ENCODE measurements at regions not wholly inside any gene's neighbourhood (a gene's known extent, or its start where the extent isn't known, plus 50 kb on each side); places are given as distances from the start of the nearest gene placed in this dataset.

DNA sequence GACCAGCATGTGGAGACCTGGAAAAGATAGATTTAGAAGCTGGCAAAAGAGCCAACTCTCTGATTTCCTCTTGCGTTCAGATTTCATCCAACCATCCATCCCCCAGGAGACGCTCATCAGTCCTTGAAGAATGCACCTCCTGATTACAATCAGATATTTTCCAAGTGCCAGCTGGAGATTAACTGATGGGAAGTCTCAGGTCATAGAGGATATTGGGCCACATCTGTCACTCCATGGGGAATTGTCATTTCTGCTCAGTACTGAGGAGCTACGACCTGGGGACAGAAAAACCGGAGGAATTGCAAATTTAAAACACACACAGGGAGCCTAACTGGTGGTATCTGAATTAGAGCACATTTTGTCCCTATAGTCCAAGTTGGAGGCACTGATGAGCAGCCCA lies 496.2 kb upstream of the SULF2 start:
- Histone ChIP-seq H3K4me3 (ENCODE audit: low read length) (no peak overlapping the region), H3K4me1 (ENCODE audit: insufficient read depth, low read length) (no peaks in the 10 kb centered on the region), H3K27ac (ENCODE audit: low read depth, low read length) (no peak overlapping the region), H3K27me3 (ENCODE audit: insufficient read depth, low read length, poor library complexity, severe bottlenecking) (no peaks in the 10 kb centered on the region), H3K36me3 (ENCODE audit: insufficient read depth, low read length) (no peaks in the 10 kb centered on the region), H3K9me3 (ENCODE audit: low read length) (no peaks in the 10 kb centered on the region)
- Mint-ChIP-seq H3K4me3 (no peak overlapping the region), H3K9me3 (peaks cover 0 to 3% (median 0%) of the 10 kb centered on the region in 5 donors), H3K4me1 (no peaks in the 10 kb centered on the region), H3K27me3 (peaks cover 10 to 50% of the 10 kb centered on the region in 2 donors), H3K27ac (no peak overlapping the region), H3K36me3 (no peaks in the 10 kb centered on the region)
- ChIA-PET POLR2A (no interaction called here), CTCF (no interaction called here)
- DNase-seq, result no peak

DNA sequence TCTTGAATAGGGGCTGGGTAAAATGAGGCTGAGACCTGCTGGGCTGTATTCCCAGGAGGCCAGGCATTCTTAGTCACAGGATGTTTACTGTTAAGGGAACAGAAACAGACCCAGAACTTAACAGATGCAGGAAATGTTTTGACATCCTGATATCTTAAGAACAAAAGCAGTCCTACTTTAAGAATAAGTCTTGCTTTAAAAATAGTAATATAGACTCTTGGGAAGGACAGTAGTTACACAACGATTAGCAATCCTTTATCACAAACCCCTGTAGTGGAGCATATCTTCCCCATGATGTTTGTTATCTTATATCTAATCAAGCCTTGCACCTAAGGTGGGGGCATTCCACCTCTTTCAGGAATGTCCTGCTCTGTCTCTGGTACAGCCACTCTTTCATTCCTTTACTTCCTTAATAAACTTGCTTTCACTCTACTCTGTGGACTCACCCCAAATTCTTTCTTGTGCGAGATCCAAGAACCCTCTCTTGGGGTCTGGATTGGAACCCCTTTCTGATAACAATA lies 493.7 kb upstream of the SULF2 start:
- H3K4me3 ChIP-seq (ENCODE audit: low read length), result no peak overlapping the region
- H3K27me3 ChIP-seq (ENCODE audit: insufficient read depth, low read length, poor library complexity, severe bottlenecking), result no peaks in the 10 kb centered on the region
- DNase-seq, result no peak
- H3K9me3 ChIP-seq (ENCODE audit: low read length), result no peaks in the 10 kb centered on the region
- H3K9me3 Mint-ChIP-seq, result peaks cover 0 to 3% (median 0%) of the 10 kb centered on the region in 5 donors
- H3K4me1 Mint-ChIP-seq, result no peaks in the 10 kb centered on the region
- POLR2A ChIA-PET, result no interaction called here
- no peak overlapping the region for H3K27ac ChIP-seq (ENCODE audit: low read depth, low read length)
- peak overlapping the region in 1 of 8 donors; percentile 67 for H3K27ac Mint-ChIP-seq
- no peaks in the 10 kb centered on the region for H3K4me1 ChIP-seq (ENCODE audit: insufficient read depth, low read length)
- no peaks in the 10 kb centered on the region for H3K36me3 Mint-ChIP-seq
- H3K27me3 Mint-ChIP-seq, result peaks cover 13 to 42% of the 10 kb centered on the region in 2 donors
- no peaks in the 10 kb centered on the region for H3K36me3 ChIP-seq (ENCODE audit: insufficient read depth, low read length)
- CTCF ChIA-PET, result no interaction called here
- H3K4me3 Mint-ChIP-seq, result no peak overlapping the region

DNA sequence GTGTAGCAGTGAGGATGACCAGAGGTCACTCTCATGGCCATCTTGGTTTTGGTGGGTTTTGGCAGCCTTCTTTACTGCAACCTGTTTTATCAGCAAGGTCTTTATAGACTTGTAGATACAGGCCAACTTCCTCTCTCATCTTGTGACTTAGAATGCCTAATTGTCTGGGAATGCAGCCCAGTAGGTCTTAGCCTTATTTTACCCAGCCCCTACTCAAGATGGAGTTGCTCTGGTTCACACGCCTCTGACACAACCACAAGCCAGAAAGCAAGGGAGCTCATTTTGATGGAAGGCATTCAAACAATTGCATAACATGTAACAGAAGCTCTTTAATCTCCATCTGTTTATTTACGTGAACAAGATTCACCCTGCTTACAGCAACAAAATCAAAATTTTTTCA lies 492.0 kb upstream of the SULF2 start:
- DNase-seq, result no peak
- Mint-ChIP-seq H3K4me1 (no peaks in the 10 kb centered on the region), H3K27me3 (peaks cover 13 to 34% of the 10 kb centered on the region in 2 donors), H3K27ac (no peak overlapping the region), H3K36me3 (no peaks in the 10 kb centered on the region), H3K9me3 (peaks cover 0 to 3% (median 0%) of the 10 kb centered on the region in 5 donors), H3K4me3 (no peak overlapping the region)
- H3K36me3 ChIP-seq (ENCODE audit: insufficient read depth, low read length), result no peaks in the 10 kb centered on the region
- H3K27me3 ChIP-seq (ENCODE audit: insufficient read depth, low read length, poor library complexity, severe bottlenecking), result no peaks in the 10 kb centered on the region
- H3K9me3 ChIP-seq (ENCODE audit: low read length), result no peaks in the 10 kb centered on the region
- no peak overlapping the region for H3K4me3 ChIP-seq (ENCODE audit: low read length)
- POLR2A ChIA-PET, result no interaction called here
- H3K27ac ChIP-seq (ENCODE audit: low read depth, low read length), result no peak overlapping the region
- CTCF ChIA-PET, result no interaction called here
- H3K4me1 ChIP-seq (ENCODE audit: insufficient read depth, low read length), result no peaks in the 10 kb centered on the region

DNA sequence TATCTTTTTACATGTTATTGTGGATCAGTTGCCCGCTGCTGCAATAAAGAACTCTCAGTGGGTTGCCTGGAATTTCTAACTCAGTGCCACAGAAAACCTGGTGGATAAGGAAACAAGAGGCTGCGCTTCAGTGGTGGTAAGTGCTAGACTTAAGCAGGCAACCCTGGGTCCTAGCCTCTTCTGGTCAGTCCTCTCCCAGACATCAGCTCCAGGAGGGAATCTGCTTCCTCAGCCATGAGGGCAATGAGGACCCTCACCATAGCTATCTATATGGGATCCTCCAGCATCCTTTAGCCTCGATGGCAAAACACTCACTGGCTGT lies 490.7 kb upstream of the SULF2 start:
- H3K9me3 Mint-ChIP-seq, result peaks cover 0 to 3% (median 0%) of the 10 kb centered on the region in 5 donors
- CTCF ChIA-PET, result no interaction called here

DNA sequence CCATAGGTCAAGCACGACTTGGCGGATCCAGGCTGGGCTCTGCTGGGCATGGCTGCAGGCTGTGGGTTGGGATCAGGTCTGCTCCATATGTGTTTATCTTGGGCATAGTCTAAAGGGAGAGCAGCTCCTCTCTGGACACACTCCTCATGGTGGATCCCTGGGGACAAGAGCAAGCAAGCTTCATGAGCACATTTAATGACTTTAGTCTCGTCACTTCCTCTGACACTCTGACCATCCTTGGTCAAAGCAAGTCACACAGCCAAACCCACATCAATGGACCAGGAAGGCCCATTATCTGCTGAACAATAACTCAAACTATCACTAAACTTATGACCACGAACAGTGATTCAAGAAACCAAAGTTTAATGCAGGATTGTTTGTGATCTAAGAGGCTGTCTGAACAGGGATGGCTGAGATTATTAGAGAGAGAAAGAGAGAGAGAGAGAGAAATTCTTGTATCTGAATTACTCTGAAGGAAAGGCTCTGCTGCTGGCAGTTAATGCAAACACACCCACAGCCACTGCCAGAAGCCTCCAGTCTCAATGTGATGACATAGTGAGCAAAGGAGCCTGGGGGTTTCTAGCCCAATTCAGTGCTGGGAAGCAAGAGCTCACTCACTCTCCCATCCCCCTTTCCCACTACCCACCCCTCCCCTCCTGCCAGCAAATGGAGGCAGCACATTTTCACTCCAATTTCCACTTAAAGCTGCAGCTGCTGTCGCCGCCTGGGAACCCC lies 490.2 kb upstream of the SULF2 start:
- Histone ChIP-seq H3K9me3 (ENCODE audit: low read length) (no peaks in the 10 kb centered on the region), H3K4me3 (ENCODE audit: low read length) (no peak overlapping the region), H3K27me3 (ENCODE audit: insufficient read depth, low read length, poor library complexity, severe bottlenecking) (no peaks in the 10 kb centered on the region), H3K27ac (ENCODE audit: low read depth, low read length) (no peak overlapping the region), H3K4me1 (ENCODE audit: insufficient read depth, low read length) (no peaks in the 10 kb centered on the region), H3K36me3 (ENCODE audit: insufficient read depth, low read length) (no peaks in the 10 kb centered on the region)
- no peaks in the 10 kb centered on the region for H3K36me3 Mint-ChIP-seq
- H3K27me3 Mint-ChIP-seq, result peaks cover 16 to 31% of the 10 kb centered on the region in 2 donors
- no peak for DNase-seq
- ChIA-PET CTCF (no interaction called here), POLR2A (no interaction called here)
- H3K4me1 Mint-ChIP-seq, result no peaks in the 10 kb centered on the region
- H3K4me3 Mint-ChIP-seq, result no peak overlapping the region
- H3K27ac Mint-ChIP-seq, result no peak overlapping the region
- peaks cover 0 to 3% (median 0%) of the 10 kb centered on the region in 5 donors for H3K9me3 Mint-ChIP-seq

More for the DNA sequence above, 490.7 kb upstream of the SULF2 start:
- DNase-seq, result no peak
- H3K27me3 Mint-ChIP-seq, result peaks cover 16 to 29% of the 10 kb centered on the region in 2 donors
- no peaks in the 10 kb centered on the region for H3K36me3 Mint-ChIP-seq
- H3K27me3 ChIP-seq (ENCODE audit: insufficient read depth, low read length, poor library complexity, severe bottlenecking), result no peaks in the 10 kb centered on the region
- no peak overlapping the region for H3K27ac Mint-ChIP-seq
- no peaks in the 10 kb centered on the region for H3K9me3 ChIP-seq (ENCODE audit: low read length)
- H3K4me1 Mint-ChIP-seq, result no peaks in the 10 kb centered on the region
- POLR2A ChIA-PET, result no interaction called here
- no peak overlapping the region for H3K4me3 Mint-ChIP-seq
- H3K27ac ChIP-seq (ENCODE audit: low read depth, low read length), result no peak overlapping the region
- H3K36me3 ChIP-seq (ENCODE audit: insufficient read depth, low read length), result no peaks in the 10 kb centered on the region
- H3K4me1 ChIP-seq (ENCODE audit: insufficient read depth, low read length), result no peaks in the 10 kb centered on the region
- no peak overlapping the region for H3K4me3 ChIP-seq (ENCODE audit: low read length)

DNA sequence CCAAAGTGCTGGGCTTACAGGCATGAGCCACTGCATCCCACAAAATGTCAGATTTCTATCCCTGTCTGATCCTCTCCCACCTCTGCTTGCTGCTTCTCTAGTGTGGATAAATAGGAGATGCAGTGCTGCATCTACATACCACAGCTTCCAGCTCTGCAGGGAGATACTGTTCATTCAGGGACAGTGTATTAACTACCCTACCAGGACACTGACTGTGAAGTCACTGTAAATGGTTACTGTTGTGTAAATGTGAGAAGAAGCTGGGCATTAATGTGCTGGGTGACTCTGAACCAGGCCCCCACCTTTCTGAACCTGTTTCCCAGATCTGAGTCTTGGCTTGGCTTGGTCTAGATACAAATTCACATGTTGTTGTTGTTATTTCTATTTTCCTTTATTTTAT lies 488.6 kb upstream of the SULF2 start:
- POLR2A ChIA-PET, result no interaction called here
- Mint-ChIP-seq H3K9me3 (peaks cover 0 to 3% (median 0%) of the 10 kb centered on the region in 5 donors), H3K27me3 (peaks cover 10 to 34% of the 10 kb centered on the region in 2 donors), H3K36me3 (no peaks in the 10 kb centered on the region), H3K4me3 (no peak overlapping the region), H3K4me1 (no peaks in the 10 kb centered on the region), H3K27ac (no peak overlapping the region)
- Histone ChIP-seq H3K27me3 (ENCODE audit: insufficient read depth, low read length, poor library complexity, severe bottlenecking) (no peaks in the 10 kb centered on the region), H3K36me3 (ENCODE audit: insufficient read depth, low read length) (no peaks in the 10 kb centered on the region), H3K4me3 (ENCODE audit: low read length) (no peak overlapping the region), H3K27ac (ENCODE audit: low read depth, low read length) (no peak overlapping the region), H3K9me3 (ENCODE audit: low read length) (no peaks in the 10 kb centered on the region), H3K4me1 (ENCODE audit: insufficient read depth, low read length) (no peaks in the 10 kb centered on the region)
- CTCF ChIA-PET, result no interaction called here
- DNase-seq, result no peak

DNA sequence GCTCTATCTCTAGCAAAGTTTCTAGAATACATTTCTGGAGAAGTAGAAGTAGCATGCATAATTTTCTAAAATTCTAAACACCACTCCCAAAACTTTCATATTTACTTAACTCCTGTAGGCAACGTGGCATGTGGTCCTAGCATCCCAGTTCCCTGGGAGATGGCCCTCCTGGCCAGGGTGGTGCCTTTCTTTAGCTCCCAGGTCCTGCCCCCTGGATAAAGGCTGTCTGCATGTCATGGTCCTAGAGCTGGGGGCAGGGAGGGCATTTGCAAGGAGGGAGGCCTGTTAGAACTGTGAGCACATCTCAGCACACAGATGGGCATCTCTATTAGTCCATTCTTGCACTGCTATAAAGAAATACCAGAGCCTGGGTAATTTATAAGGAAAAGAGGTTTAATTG lies 485.6 kb upstream of the SULF2 start:
- H3K27me3 ChIP-seq (ENCODE audit: insufficient read depth, low read length, poor library complexity, severe bottlenecking), result no peaks in the 10 kb centered on the region
- POLR2A ChIA-PET, result no interaction called here
- H3K4me3 Mint-ChIP-seq, result no peak overlapping the region
- H3K4me1 ChIP-seq (ENCODE audit: insufficient read depth, low read length), result no peaks in the 10 kb centered on the region
- H3K27ac Mint-ChIP-seq, result no peak overlapping the region
- DNase-seq, result no peak
- CTCF ChIA-PET, result no interaction called here
- H3K27ac ChIP-seq (ENCODE audit: low read depth, low read length), result no peak overlapping the region
- H3K9me3 ChIP-seq (ENCODE audit: low read length), result no peaks in the 10 kb centered on the region
- H3K4me3 ChIP-seq (ENCODE audit: low read length), result no peak overlapping the region
- H3K9me3 Mint-ChIP-seq, result peaks cover 0 to 3% (median 0%) of the 10 kb centered on the region in 5 donors
- H3K4me1 Mint-ChIP-seq, result no peaks in the 10 kb centered on the region
- peaks cover 6 to 16% of the 10 kb centered on the region in 2 donors for H3K27me3 Mint-ChIP-seq
- H3K36me3 Mint-ChIP-seq, result no peaks in the 10 kb centered on the region
- no peaks in the 10 kb centered on the region for H3K36me3 ChIP-seq (ENCODE audit: insufficient read depth, low read length)

DNA sequence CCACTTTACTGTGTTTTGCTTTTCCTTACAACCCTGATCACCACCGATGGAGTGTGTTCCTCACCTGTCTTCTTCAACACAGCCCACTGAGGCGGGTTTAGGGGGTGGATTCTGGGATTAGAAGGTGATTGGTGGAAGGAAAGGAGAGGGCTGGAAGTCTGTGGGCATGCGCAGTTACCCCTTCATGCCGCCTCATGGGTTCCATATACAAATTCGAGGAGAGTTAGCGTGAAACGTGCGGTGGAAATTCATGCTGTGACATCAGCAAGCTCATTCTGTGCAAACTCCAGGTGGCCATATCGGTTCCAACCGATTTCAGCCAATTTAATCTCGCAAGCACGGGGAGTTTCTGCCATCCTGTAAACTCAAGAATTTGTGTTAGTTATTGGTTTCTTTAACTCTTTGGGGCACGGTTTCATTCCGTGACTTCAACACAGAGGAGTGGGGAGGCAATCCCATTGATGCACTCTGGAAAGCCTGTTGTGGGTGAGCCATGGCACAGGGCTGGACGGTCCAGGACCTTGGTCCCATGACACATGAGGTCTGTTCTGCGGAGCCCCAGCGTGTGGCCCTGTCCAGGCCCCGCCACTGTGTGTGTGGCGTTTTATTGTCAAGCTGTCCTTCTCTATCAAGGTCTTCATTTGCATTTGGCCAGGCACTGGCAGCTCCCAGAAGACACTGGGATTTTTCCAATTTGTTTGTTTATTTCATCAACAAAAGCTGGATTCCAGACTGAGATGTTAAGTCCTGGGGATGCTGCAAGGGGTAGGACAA lies 482.8 kb upstream of the SULF2 start:
- H3K4me3 ChIP-seq (ENCODE audit: low read length), result no peak overlapping the region
- POLR2A ChIA-PET, result no interaction called here
- H3K4me3 Mint-ChIP-seq, result no peak overlapping the region
- DNase-seq, result no peak
- CTCF ChIA-PET, result no interaction called here
- peaks cover 3 to 12% of the 10 kb centered on the region in 2 donors for H3K27me3 Mint-ChIP-seq
- peaks cover 0 to 3% (median 0%) of the 10 kb centered on the region in 5 donors for H3K9me3 Mint-ChIP-seq
- H3K27ac ChIP-seq (ENCODE audit: low read depth, low read length), result no peak overlapping the region
- no peaks in the 10 kb centered on the region for H3K27me3 ChIP-seq (ENCODE audit: insufficient read depth, low read length, poor library complexity, severe bottlenecking)
- H3K36me3 Mint-ChIP-seq, result no peaks in the 10 kb centered on the region
- H3K4me1 Mint-ChIP-seq, result no peaks in the 10 kb centered on the region
- H3K9me3 ChIP-seq (ENCODE audit: low read length), result no peaks in the 10 kb centered on the region
- no peaks in the 10 kb centered on the region for H3K36me3 ChIP-seq (ENCODE audit: insufficient read depth, low read length)
- no peak overlapping the region for H3K27ac Mint-ChIP-seq
- no peaks in the 10 kb centered on the region for H3K4me1 ChIP-seq (ENCODE audit: insufficient read depth, low read length)
